MM.1S (cell line): ENCODE measurements at regions not wholly inside any gene's neighbourhood (a gene's known extent, or its start where the extent isn't known, plus 50 kb on each side); places are given as distances from the start of the nearest gene placed in this dataset.

Source experiments
- CTCF ChIP-seq: fragments of 300-600 bp; sonication (generic); IDR thresholded peaks from 2 replicates; pipeline ENCODE4 v1.5.1; 2016; ENCODE audit warnings: antibody characterized with exemption, low read length, mixed read lengths
- EZH2 ChIP-seq: fragments of 300-600 bp; sonication (generic); optimal IDR thresholded peaks from 2 replicates; pipeline ENCODE3; 2017; ENCODE audit warnings: low read depth, mild to moderate bottlenecking, antibody characterized with exemption, low read length, mixed read lengths
- EZH2phosphoT487 ChIP-seq: fragments of 300-600 bp; sonication (generic); IDR thresholded peaks from 2 replicates; pipeline ENCODE4 v1.6.1; 2018; ENCODE audit warnings: antibody characterized with exemption, low read length

GRCh38 chr1:198889101-198889500 lies 250.3 kb downstream of the PTPRC start:
- TF ChIP-seq EZH2, result no peak
- no peak for TF ChIP-seq CTCF
- no peak for TF ChIP-seq EZH2phosphoT487
